B cell (primary cell): ENCODE measurements at regions not wholly inside any gene's neighbourhood (a gene's known extent, or its start where the extent isn't known, plus 50 kb on each side); places are given as distances from the start of the nearest gene placed in this dataset.

ENCODE experiments used
- ATAC-seq: fragments of 200-7000 bp; cut with Tn5 transposase; one replicate; pipeline ENCODE4 v1.10.0; 2021; ENCODE audit warnings: low read depth, mild to moderate bottlenecking, moderate number of reproducible peaks, moderate library complexity
- CTCF ChIA-PET: fragments of 350-600 bp; sonication (Branson Sonifier 250); formaldehyde crosslinking; loops from one replicate; lab custom pipeline; 2021; ENCODE audit warnings: antibody characterized with exemption, inconsistent platforms; lab: Charles Lee
- POLR2A ChIA-PET: fragments of 350-600 bp; sonication (Branson Sonifier 250); formaldehyde crosslinking; loops from one replicate; lab custom pipeline; 2021; ENCODE audit warnings: antibody characterized with exemption; lab: Charles Lee
- DNase-seq: peaks from one replicate; pipeline ENCODE4 v3.0.0; 2013
- H2AFZ ChIP-seq: 2 replicates; pipeline ENCODE4 v1.6.1; 2012; ENCODE audit warnings: mild to moderate bottlenecking, low read depth, low read length; ENCODE audit not compliant: insufficient read depth, poor library complexity, severe bottlenecking
- H3K27ac ChIP-seq, 2 donors: 1 replicate in 1 of 2; 2 replicates in 1 of 2; pipeline ENCODE4 v1.5.1; 2012 to 2013; ENCODE audit warnings: low read length in 2 of 2, mild to moderate bottlenecking in 2 of 2, moderate library complexity in 1 of 2
- H3K27me3 ChIP-seq, 4 experiments: fragments of 200-600 bp in 1 of 4; sonication (generic) in 1 of 4; replicated peaks in 1 of 4; 1 replicate in 2 of 4; 2 replicates in 2 of 4; pipeline versions ENCODE4 v1.6.1 to v1.7.0; 2013 to 2016; ENCODE audit warnings: low read length in 3 of 4, mild to moderate bottlenecking in 2 of 4, mixed read lengths in 1 of 4, moderate library complexity in 1 of 4; ENCODE audit not compliant: insufficient read depth in 4 of 4, control insufficient read depth in 3 of 4; ENCODE audit errors: control extremely low read depth in 1 of 4
- H3K36me3 ChIP-seq, 2 experiments: replicated peaks in 1 of 2; 1 replicate in 1 of 2; 2 replicates in 1 of 2; pipeline versions ENCODE4 v1.6.1 to v1.7.1; 2013; ENCODE audit warnings: low read length in 1 of 2; ENCODE audit not compliant: insufficient read depth in 2 of 2, control insufficient read depth in 1 of 2; ENCODE audit errors: control extremely low read depth in 1 of 2, extremely low read depth in 1 of 2
- H3K4me1 ChIP-seq, 2 donors: fragments of 200-600 bp in 1 of 2; sonication (generic) in 1 of 2; 1 replicate in 1 of 2; 2 replicates in 1 of 2; pipeline versions ENCODE4 v1.5.1 to v1.6.1; 2013 to 2017; ENCODE audit warnings: low read length in 2 of 2; ENCODE audit not compliant: control insufficient read depth in 2 of 2, insufficient read depth in 2 of 2
- H3K4me2 ChIP-seq: replicated peaks from 2 replicates; pipeline ENCODE3; 2012; ENCODE audit warnings: mild to moderate bottlenecking, low read depth, low read length; ENCODE audit not compliant: poor library complexity, severe bottlenecking
- H3K4me3 ChIP-seq, 5 experiments: fragments of 200-600 bp in 1 of 5; sonication (generic) in 1 of 5; 1 replicate in 3 of 5; 2 replicates in 2 of 5; pipeline versions ENCODE4 v1.5.1 to v1.7.0; 2011 to 2016; ENCODE audit warnings: low read length in 4 of 5, mild to moderate bottlenecking in 4 of 5, low read depth in 2 of 5, control low read depth in 1 of 5, moderate library complexity in 1 of 5; ENCODE audit not compliant: insufficient read depth in 1 of 5; ENCODE audit errors: control extremely low read depth in 1 of 5, extremely low read depth in 1 of 5
- H3K79me2 ChIP-seq: fragments of 200-600 bp; sonication (generic); one replicate; pipeline ENCODE4 v1.6.0; 2016; ENCODE audit warnings: low read length; ENCODE audit not compliant: control insufficient read depth, insufficient read depth
- H3K9ac ChIP-seq: fragments of 200-600 bp; sonication (generic); 2 replicates; pipeline ENCODE4 v1.6.1; 2017; ENCODE audit warnings: mild to moderate bottlenecking, low read length, moderate library complexity
- H3K9me3 ChIP-seq, 3 donors: one replicate each; pipeline versions ENCODE4 v1.6.1 to v1.7.1; 2013; ENCODE audit warnings: low read length in 2 of 3; ENCODE audit not compliant: control insufficient read depth in 2 of 3, insufficient read depth in 1 of 3; ENCODE audit errors: control extremely low read depth in 1 of 3
- H4K20me1 ChIP-seq: 2 replicates; pipeline ENCODE4 v1.6.0; 2012; ENCODE audit warnings: mild to moderate bottlenecking, low read length; ENCODE audit not compliant: insufficient read depth, control insufficient read depth, poor library complexity, severe bottlenecking
- H3K27ac Mint-ChIP-seq: one replicate; pipeline ENCODE4 v1.8.0; 2021; ENCODE audit warnings: mixed read lengths
- H3K27me3 Mint-ChIP-seq: one replicate; pipeline ENCODE4 v1.8.0; 2021; ENCODE audit warnings: mixed read lengths
- H3K4me1 Mint-ChIP-seq: one replicate; pipeline ENCODE4 v1.8.0; 2021; ENCODE audit warnings: mixed read lengths
- H3K4me3 Mint-ChIP-seq: one replicate; pipeline ENCODE4 v1.8.0; 2021; ENCODE audit warnings: mixed read lengths
- H3K9me3 Mint-ChIP-seq: one replicate; pipeline ENCODE4 v1.8.0; 2022; ENCODE audit warnings: mixed read lengths; ENCODE audit not compliant: insufficient read depth
- CTCF ChIP-seq: fragments of 200-600 bp; IDR thresholded peaks from one replicate; pipeline ENCODE4 v1.8.0; 2022; ENCODE audit warnings: antibody characterized with exemption, mild to moderate bottlenecking
- EZH2 ChIP-seq: IDR thresholded peaks from 2 replicates; pipeline ENCODE4 v1.6.1; 2012; ENCODE audit warnings: borderline replicate concordance, low read depth, mild to moderate bottlenecking, moderate library complexity, low read length; ENCODE audit not compliant: insufficient read depth, poor library complexity, severe bottlenecking
- WGBS: methylation state at CpG from one replicate; pipeline ENCODE4 v1.1.5; 2013; ENCODE audit warnings: missing lambda C conversion rate; ENCODE audit not compliant: insufficient coverage; 5-methylcytosine and 5-hydroxymethylcytosine counted together
- intact Hi-C: fragments of 100-400 bp; cut with micrococcal nuclease; formaldehyde crosslinking; loops from one replicate; pipeline ENCODE4 v1.10.0; 2022

- 41% methylated on average over 3 of the region's 6 CpGs for WGBS
- Histone ChIP-seq H3K4me3 (no peak overlapping the region), H3K36me3 (no peaks in the 10 kb centered on the region), H2AFZ (no peak overlapping the region), H3K79me2 (no peaks in the 10 kb centered on the region), H3K4me1 (no peaks in the 10 kb centered on the region), H3K27ac (no peak overlapping the region), H4K20me1 (no peaks in the 10 kb centered on the region), H3K9ac (no peak overlapping the region), H3K4me2 (no peak overlapping the region), H3K27me3 (no peaks in the 10 kb centered on the region), H3K9me3 (no peaks in the 10 kb centered on the region)
- no peak overlapping the region for H3K4me3 Mint-ChIP-seq
- no peaks in the 10 kb centered on the region for H3K4me1 Mint-ChIP-seq
- no peaks in the 10 kb centered on the region for H3K27me3 Mint-ChIP-seq
- DNase-seq, result no peak
- H3K27ac Mint-ChIP-seq, result no peak overlapping the region
- intact Hi-C loops, result no loop called here
- no peak for ATAC-seq
- TF ChIP-seq CTCF, result no peak
- no peak for TF ChIP-seq EZH2
- ChIA-PET CTCF (no interaction called here), POLR2A (no interaction called here)
- peaks cover 2% of the 10 kb centered on the region for H3K9me3 Mint-ChIP-seq
Observed at GRCh38 chr16:51666074-51666473, 515.0 kb upstream of the SALL1 start.

DNA sequence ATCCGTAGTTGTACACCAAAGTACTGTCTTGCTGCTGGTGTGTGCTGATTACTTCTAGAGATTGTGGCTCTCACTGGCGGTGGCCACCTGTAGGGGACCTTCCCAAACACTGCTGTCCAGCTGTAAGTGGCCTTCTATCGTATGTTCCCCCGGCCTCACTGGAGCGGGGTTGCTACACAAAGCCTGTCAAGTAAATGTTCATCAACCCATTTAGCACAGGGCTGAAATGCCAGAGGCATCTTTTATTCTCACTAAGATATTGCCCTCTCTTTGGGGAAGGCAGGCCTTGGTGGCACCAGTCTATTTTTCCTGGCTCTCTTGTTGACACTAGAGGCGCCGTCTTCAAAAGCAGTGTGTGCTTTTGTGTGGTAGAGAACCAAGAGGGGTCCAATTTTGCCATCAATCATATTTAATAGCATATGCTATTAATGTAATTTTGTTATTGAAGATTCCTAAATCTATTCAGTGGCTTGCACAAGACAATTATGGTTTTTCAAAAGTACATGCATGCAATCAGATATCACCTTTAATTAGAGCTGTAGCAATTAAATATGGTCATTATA is 514.4 kb upstream of the SALL1 start:
- Mint-ChIP-seq H3K9me3 (peaks cover 2% of the 10 kb centered on the region), H3K4me1 (no peaks in the 10 kb centered on the region), H3K27ac (no peak overlapping the region), H3K4me3 (no peak overlapping the region), H3K27me3 (no peaks in the 10 kb centered on the region)
- no peak overlapping the region for H3K4me3 ChIP-seq
- H3K4me1 ChIP-seq, result no peaks in the 10 kb centered on the region
- ChIA-PET CTCF (no interaction called here), POLR2A (no interaction called here)
- no peak for ATAC-seq
- no peaks in the 10 kb centered on the region for H4K20me1 ChIP-seq
- no peak for DNase-seq
- H3K79me2 ChIP-seq, result no peaks in the 10 kb centered on the region
- TF ChIP-seq CTCF (no peak), EZH2 (no peak)
- H3K27me3 ChIP-seq, result no peaks in the 10 kb centered on the region
- H3K4me2 ChIP-seq, result no peak overlapping the region
- no peaks in the 10 kb centered on the region for H3K36me3 ChIP-seq
- H3K9ac ChIP-seq, result no peak overlapping the region
- intact Hi-C loops, result no loop called here
- WGBS, result 98% methylated on average over 5 of the region's 7 CpGs
- H3K27ac ChIP-seq, result no peak overlapping the region
- H3K9me3 ChIP-seq, result no peaks in the 10 kb centered on the region
- H2AFZ ChIP-seq, result no peak overlapping the region
